ENCODE measurements at regions not wholly inside any gene's neighbourhood (a gene's known extent, or its start where the extent isn't known, plus 50 kb on each side); places are given as distances from the start of the nearest gene placed in this dataset.

DNA sequence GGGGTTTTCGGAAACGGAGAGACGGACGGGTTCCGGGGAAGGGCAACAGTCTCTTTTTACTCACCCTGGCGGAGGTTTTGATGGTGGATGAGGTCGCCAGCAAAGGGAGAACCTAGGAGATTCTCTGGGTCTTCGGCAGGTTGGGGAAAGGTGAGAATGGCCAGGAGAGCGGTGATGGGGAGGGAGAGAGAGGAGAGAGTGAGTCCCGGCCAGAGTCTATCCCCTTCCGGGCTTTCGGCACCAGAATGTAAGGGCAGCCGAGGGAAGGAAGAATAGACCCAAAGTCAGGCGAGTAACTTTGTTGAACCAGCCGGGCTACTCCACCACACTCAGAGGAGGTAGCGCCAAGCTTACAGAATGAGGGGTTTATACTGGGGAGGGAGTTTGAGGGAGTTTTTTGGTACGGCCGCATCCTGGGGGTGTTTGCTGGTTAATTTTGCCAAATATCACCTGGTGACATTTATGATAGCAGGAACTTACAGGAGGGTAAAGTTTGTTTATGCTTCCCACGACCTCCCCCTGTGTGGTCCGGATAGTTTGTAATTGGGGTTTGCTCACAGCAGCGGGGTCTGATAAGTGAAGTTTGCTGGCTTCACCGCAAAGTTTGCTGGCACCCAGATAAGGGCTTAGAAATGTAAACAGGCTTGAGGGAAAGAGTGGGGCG is 141.1 kb upstream of the ETV3 start:
- DNase-seq (no peak), ATAC-seq (replicated peaks in 1 of 4) (no peak)
- H3K4me3 Mint-ChIP-seq: no peak overlapping the region
- no peak overlapping the region for H3K27ac Mint-ChIP-seq
- H3K27ac ChIP-seq (ENCODE audit: low read length): no peak overlapping the region
- H3K4me3 ChIP-seq (ENCODE audit: control insufficient read depth in 1 of 2, extremely low read depth in 1 of 2, low read length in 1 of 2): no peak overlapping the region
- H3K27me3 ChIP-seq (replicated peaks in 1 of 2; ENCODE audit: control insufficient read depth in 2 of 2, extremely low read depth in 1 of 2, insufficient read depth in 2 of 2, low read length in 1 of 2): peaks cover 2 to 25% of the 10 kb centered on the region in 2 experiments
- H3K9me3 Mint-ChIP-seq: no peaks in the 10 kb centered on the region
- ChIA-PET CTCF (no interaction called here), POLR2A (no interaction called here)
- no peaks in the 10 kb centered on the region for H3K4me1 ChIP-seq (ENCODE audit: control insufficient read depth in 1 of 2, extremely low read depth in 1 of 2, insufficient read depth in 2 of 2, low read length in 2 of 2)
- WGBS (ENCODE audit: insufficient coverage): 35% methylated on average over 15 of the region's 23 CpGs
- H3K27me3 Mint-ChIP-seq: peaks cover 35 to 36% of the 10 kb centered on the region in 2 donors
- no peaks in the 10 kb centered on the region for H3K4me1 Mint-ChIP-seq
- H3K36me3 ChIP-seq (ENCODE audit: control insufficient read depth in 2 of 2, extremely low read depth in 1 of 2, insufficient read depth in 1 of 2, low read length in 1 of 2): no peaks in the 10 kb centered on the region
- no peaks in the 10 kb centered on the region for H3K9me3 ChIP-seq
- no peaks in the 10 kb centered on the region for H3K36me3 Mint-ChIP-seq

DNA sequence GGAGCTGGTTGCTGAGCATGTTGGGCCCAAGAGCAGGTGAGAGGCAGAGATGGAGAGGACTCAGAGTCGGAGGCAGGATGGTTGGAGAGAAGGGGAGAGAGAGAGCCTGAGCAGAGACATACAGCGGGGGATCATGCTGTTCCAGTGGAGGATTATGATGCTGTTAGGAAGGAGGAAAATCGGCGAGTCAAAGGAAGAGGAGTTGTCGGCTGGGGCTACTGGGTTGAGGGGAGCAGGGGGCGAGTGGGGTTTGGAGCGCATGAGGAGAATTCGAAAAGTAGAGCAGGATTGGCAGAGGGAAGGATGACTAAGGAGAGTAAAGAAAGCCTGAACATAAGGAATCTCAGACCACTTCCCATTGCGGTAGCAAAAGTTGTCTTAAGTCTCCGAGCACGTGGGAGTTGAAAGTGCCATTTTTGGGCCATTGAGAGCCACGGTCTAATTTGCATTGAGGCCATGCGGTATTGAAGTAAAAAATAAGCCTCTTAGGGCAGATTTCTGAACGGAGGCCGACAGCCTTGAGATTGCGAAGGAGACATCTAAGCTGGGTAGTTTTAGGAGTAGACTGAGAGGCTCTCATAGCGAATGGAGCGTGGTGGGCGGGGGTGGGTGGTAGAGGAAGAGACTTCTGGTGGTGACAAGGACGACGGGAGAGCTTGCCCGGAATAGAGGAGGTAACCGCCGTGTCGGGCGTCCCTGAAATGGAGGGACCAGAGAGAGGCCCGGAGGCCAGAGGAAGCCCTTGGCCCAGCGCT is 140.4 kb upstream of the ETV3 start:
- Histone ChIP-seq H3K4me1 (ENCODE audit: control insufficient read depth in 1 of 2, extremely low read depth in 1 of 2, insufficient read depth in 2 of 2, low read length in 2 of 2) (no peaks in the 10 kb centered on the region), H3K36me3 (ENCODE audit: control insufficient read depth in 2 of 2, extremely low read depth in 1 of 2, insufficient read depth in 1 of 2, low read length in 1 of 2) (no peaks in the 10 kb centered on the region), H3K27me3 (replicated peaks in 1 of 2; ENCODE audit: control insufficient read depth in 2 of 2, extremely low read depth in 1 of 2, insufficient read depth in 2 of 2, low read length in 1 of 2) (peaks cover 2 to 30% of the 10 kb centered on the region in 2 experiments), H3K27ac (ENCODE audit: low read length) (no peak overlapping the region), H3K9me3 (no peaks in the 10 kb centered on the region), H3K4me3 (ENCODE audit: control insufficient read depth in 1 of 2, extremely low read depth in 1 of 2, low read length in 1 of 2) (no peak overlapping the region)
- no peak for ATAC-seq (replicated peaks in 1 of 4)
- H3K9me3 Mint-ChIP-seq: no peaks in the 10 kb centered on the region
- H3K36me3 Mint-ChIP-seq: no peaks in the 10 kb centered on the region
- H3K27me3 Mint-ChIP-seq: peaks cover 28 to 30% of the 10 kb centered on the region in 2 donors
- H3K4me3 Mint-ChIP-seq: no peak overlapping the region
- WGBS (ENCODE audit: insufficient coverage): 60% methylated on average over 24 of the region's 28 CpGs
- ChIA-PET CTCF (interaction anchor here in 1 of 2 donors (1.0 kb wide), 1 partner anchor 11 kb away, joined by 3 read pairs; no protein-coding TSS in a partner anchor), POLR2A (no interaction called here)
- no peak for DNase-seq
- H3K4me1 Mint-ChIP-seq: no peaks in the 10 kb centered on the region
- H3K27ac Mint-ChIP-seq: no peak overlapping the region

DNA sequence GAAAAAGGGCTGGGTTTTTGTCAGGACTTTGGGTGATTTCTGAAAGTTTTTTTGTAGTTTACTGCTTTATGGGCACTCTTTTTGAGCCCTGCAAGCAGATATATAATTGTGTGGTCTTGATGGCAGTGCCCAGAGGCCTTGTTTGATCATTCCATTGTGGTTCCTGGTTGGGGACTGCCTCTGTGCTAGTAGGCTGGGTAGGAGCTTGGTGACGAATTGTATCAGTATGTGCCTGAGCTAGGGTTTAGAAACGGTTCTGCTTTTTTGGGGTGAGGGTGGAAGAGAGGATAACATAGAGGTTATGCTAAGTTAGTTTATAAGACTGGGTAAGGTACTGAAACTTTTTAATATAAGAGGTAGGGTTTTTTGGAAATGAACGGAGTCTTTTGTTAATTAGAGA is 139.7 kb upstream of the ETV3 start:
- CTCF ChIA-PET: interaction anchor here in 1 of 2 donors (1.0 kb wide), 1 partner anchor 11 kb away, joined by 3 read pairs; no protein-coding TSS in a partner anchor
- Histone ChIP-seq H3K9me3 (no peaks in the 10 kb centered on the region), H3K27ac (ENCODE audit: low read length) (no peak overlapping the region), H3K36me3 (ENCODE audit: control insufficient read depth in 2 of 2, extremely low read depth in 1 of 2, insufficient read depth in 1 of 2, low read length in 1 of 2) (no peaks in the 10 kb centered on the region), H3K27me3 (replicated peaks in 1 of 2; ENCODE audit: control insufficient read depth in 2 of 2, extremely low read depth in 1 of 2, insufficient read depth in 2 of 2, low read length in 1 of 2) (peaks cover 2 to 35% of the 10 kb centered on the region in 2 experiments), H3K4me1 (ENCODE audit: control insufficient read depth in 1 of 2, extremely low read depth in 1 of 2, insufficient read depth in 2 of 2, low read length in 2 of 2) (no peaks in the 10 kb centered on the region), H3K4me3 (ENCODE audit: control insufficient read depth in 1 of 2, extremely low read depth in 1 of 2, low read length in 1 of 2) (no peak overlapping the region)
- no peaks in the 10 kb centered on the region for H3K4me1 Mint-ChIP-seq
- WGBS (ENCODE audit: insufficient coverage): 69% methylated on average over 2 of the region's 3 CpGs
- no peak overlapping the region for H3K27ac Mint-ChIP-seq
- no peak for DNase-seq
- H3K9me3 Mint-ChIP-seq: no peaks in the 10 kb centered on the region
- H3K4me3 Mint-ChIP-seq: no peak overlapping the region
- POLR2A ChIA-PET: no interaction called here
- peaks cover 26% of the 10 kb centered on the region in 2 donors for H3K27me3 Mint-ChIP-seq
- H3K36me3 Mint-ChIP-seq: no peaks in the 10 kb centered on the region
- no peak for ATAC-seq (replicated peaks in 1 of 4)

DNA sequence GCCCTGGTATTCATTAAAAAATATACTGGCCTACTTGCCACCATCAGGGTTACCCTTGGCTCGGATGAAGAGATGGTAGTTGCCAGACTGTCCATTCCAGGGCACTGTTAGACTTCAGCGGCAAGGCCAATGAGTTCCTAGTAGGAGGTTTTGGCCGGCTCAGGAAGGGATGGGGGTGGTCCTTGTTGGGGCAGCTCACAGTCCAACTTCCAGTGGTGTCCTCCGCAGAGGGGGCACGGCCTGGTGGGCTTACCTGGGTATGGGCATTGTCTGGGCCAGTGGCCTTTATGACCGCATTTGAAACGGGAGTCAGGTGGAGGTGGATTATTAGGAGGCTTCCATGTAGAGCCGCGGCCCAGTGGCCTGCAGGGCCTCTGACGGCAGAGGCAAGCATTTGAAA is 139.1 kb upstream of the ETV3 start:
- Histone ChIP-seq H3K27ac (ENCODE audit: low read length) (no peak overlapping the region), H3K4me1 (ENCODE audit: control insufficient read depth in 1 of 2, extremely low read depth in 1 of 2, insufficient read depth in 2 of 2, low read length in 2 of 2) (no peaks in the 10 kb centered on the region), H3K36me3 (ENCODE audit: control insufficient read depth in 2 of 2, extremely low read depth in 1 of 2, insufficient read depth in 1 of 2, low read length in 1 of 2) (no peaks in the 10 kb centered on the region), H3K9me3 (no peaks in the 10 kb centered on the region), H3K4me3 (ENCODE audit: control insufficient read depth in 1 of 2, extremely low read depth in 1 of 2, low read length in 1 of 2) (no peak overlapping the region), H3K27me3 (replicated peaks in 1 of 2; ENCODE audit: control insufficient read depth in 2 of 2, extremely low read depth in 1 of 2, insufficient read depth in 2 of 2, low read length in 1 of 2) (peaks cover 2 to 35% of the 10 kb centered on the region in 2 experiments)
- Mint-ChIP-seq H3K4me1 (no peaks in the 10 kb centered on the region), H3K27ac (no peak overlapping the region), H3K36me3 (no peaks in the 10 kb centered on the region), H3K4me3 (no peak overlapping the region), H3K9me3 (no peaks in the 10 kb centered on the region), H3K27me3 (peaks cover 20% of the 10 kb centered on the region in 2 donors)
- ATAC-seq (replicated peaks in 1 of 4): no peak
- ChIA-PET CTCF (no interaction called here), POLR2A (no interaction called here)
- WGBS (ENCODE audit: insufficient coverage): 95% methylated on average over 4 of the region's 10 CpGs
- no peak for DNase-seq

DNA sequence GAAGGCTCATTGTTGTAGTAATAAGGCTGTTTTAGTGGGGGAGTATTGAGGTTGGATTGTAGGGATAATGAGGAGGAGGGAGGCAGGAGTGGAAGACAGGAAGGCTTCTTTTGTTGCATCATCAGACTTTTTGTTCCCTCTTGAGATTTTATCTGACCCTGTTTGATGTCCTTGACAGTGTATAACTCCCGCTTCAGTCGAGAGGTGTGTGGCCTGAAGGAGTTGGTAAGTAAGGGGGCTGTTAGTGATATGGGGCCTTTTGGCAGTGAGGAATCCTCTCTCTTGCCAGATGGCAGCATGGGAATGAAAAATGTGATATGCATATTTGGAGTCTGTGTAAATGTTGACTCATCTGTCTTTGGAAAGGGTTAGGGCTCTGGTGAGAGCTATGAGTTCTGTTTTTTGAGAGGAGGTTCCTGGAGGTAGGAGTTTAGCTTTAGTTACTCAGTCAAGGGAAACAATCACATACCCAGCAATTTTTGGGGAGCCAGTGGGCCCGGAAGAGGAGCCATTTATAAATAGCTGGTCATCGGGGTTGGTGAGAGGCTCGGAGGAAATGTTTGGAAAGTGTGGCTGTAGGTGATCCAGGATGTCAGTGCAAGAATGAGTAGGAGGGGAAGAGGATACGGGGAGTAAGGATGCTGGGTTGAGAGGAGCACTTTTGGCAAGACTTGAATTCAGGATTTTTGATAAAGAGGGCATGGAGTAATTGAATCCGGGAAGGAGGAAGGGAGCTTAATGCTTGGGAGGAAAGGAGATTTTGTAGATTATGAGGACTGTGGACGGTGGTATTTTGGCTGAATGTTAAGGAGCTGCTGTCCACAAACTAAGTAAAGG is 136.7 kb upstream of the ETV3 start:
- POLR2A ChIA-PET: interaction anchor here in 1 of 2 donors (0.6 kb wide), 1 partner anchor 385 kb away, joined by 3 read pairs; no protein-coding TSS in a partner anchor
- Histone ChIP-seq H3K27me3 (replicated peaks in 1 of 2; ENCODE audit: control insufficient read depth in 2 of 2, extremely low read depth in 1 of 2, insufficient read depth in 2 of 2, low read length in 1 of 2) (peaks cover 2 to 36% of the 10 kb centered on the region in 2 experiments), H3K4me1 (ENCODE audit: control insufficient read depth in 1 of 2, extremely low read depth in 1 of 2, insufficient read depth in 2 of 2, low read length in 2 of 2) (no peaks in the 10 kb centered on the region), H3K9me3 (no peaks in the 10 kb centered on the region), H3K27ac (ENCODE audit: low read length) (no peak overlapping the region), H3K4me3 (ENCODE audit: control insufficient read depth in 1 of 2, extremely low read depth in 1 of 2, low read length in 1 of 2) (no peak overlapping the region), H3K36me3 (ENCODE audit: control insufficient read depth in 2 of 2, extremely low read depth in 1 of 2, insufficient read depth in 1 of 2, low read length in 1 of 2) (no peaks in the 10 kb centered on the region)
- ATAC-seq (replicated peaks in 1 of 4): no peak
- Mint-ChIP-seq H3K4me1 (no peaks in the 10 kb centered on the region), H3K36me3 (no peaks in the 10 kb centered on the region), H3K27ac (no peak overlapping the region), H3K9me3 (no peaks in the 10 kb centered on the region), H3K4me3 (no peak overlapping the region), H3K27me3 (peaks cover 12 to 13% of the 10 kb centered on the region in 2 donors)
- DNase-seq: no peak
- CTCF ChIA-PET: no interaction called here
- 76% methylated on average over 7 of the region's 8 CpGs for whole genome bisulfite sequencing (ENCODE audit: insufficient coverage)

DNA sequence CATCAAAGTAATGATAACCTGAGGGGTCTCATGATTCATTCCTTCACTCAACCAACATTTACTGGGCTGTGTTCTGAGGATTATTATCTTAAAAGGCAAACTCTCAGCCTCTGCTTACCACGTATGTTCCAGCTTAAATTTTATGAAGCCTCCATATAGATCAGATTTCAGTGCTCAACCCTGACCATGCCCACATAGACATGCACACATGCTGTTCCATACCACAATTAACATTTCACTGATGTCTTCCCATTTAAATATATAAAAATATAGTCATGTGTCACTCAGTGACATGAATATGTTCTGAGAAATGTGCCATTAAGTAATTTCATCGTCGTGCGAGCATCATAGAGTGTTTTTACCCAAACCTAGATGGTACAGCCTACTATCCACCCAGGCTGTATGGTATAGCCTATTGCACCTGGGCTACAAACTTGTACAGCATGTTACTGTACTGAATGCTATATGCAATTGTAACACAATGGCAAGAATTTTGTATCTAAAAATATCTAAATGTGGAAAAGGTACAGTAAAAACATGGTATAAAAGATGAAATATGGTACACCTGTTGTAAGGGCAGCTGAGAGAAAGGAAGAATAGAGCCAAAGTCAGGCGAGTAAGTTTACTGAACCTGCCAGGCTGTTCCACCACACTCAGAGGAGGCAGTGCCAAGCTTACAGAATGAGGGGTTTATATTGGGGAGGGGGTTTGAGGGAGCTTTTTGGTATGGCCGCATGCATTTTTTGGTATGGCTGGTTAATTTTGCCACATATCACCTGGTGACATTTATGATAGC is 134.7 kb upstream of the ETV3 start:
- Histone ChIP-seq H3K9me3 (no peaks in the 10 kb centered on the region), H3K27ac (ENCODE audit: low read length) (no peak overlapping the region), H3K4me3 (ENCODE audit: control insufficient read depth in 1 of 2, extremely low read depth in 1 of 2, low read length in 1 of 2) (no peak overlapping the region), H3K4me1 (ENCODE audit: control insufficient read depth in 1 of 2, extremely low read depth in 1 of 2, insufficient read depth in 2 of 2, low read length in 2 of 2) (no peaks in the 10 kb centered on the region), H3K27me3 (replicated peaks in 1 of 2; ENCODE audit: control insufficient read depth in 2 of 2, extremely low read depth in 1 of 2, insufficient read depth in 2 of 2, low read length in 1 of 2) (peaks cover 0 to 23% of the 10 kb centered on the region in 2 experiments), H3K36me3 (ENCODE audit: control insufficient read depth in 2 of 2, extremely low read depth in 1 of 2, insufficient read depth in 1 of 2, low read length in 1 of 2) (no peaks in the 10 kb centered on the region)
- Mint-ChIP-seq H3K4me3 (no peak overlapping the region), H3K27ac (no peak overlapping the region), H3K9me3 (no peaks in the 10 kb centered on the region), H3K4me1 (no peaks in the 10 kb centered on the region), H3K27me3 (peaks cover 12% of the 10 kb centered on the region in 2 donors), H3K36me3 (no peaks in the 10 kb centered on the region)
- ChIA-PET CTCF (no interaction called here), POLR2A (no interaction called here)
- 83% methylated on average over 1 of the region's 6 CpGs for WGBS (ENCODE audit: insufficient coverage)
- no peak for DNase-seq
- ATAC-seq (replicated peaks in 1 of 4): no peak

Data from T-cell (primary cell).